ENCODE measurements at regions not wholly inside any gene's neighbourhood (a gene's known extent, or its start where the extent isn't known, plus 50 kb on each side); places are given as distances from the start of the nearest gene placed in this dataset.
"Not testable (repeated sequence)": the region's sequence is repeated elsewhere in the genome, so short reads cannot be mapped to it uniquely, and the experiment has no call there.

DNA sequence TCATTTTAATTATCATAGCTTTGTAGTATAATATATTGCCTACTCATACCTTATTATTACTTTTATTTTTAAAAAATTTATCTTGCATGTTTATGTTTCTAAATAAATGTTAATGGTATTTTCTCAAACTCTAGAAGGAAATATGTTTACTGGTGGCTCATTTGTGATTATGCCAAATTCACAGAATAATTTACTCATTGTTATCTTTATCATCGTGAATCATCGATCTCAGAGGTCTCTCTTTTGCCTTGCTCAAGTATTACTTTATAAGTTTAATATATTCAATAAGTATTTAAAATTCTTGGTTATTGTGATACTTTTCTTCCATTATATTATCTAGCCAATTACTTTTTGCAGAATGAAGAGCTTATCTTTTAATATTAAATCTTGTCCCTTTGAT, 836.7 kb upstream of the ADAMTS5 start:
- no peak for DNase-seq

DNA sequence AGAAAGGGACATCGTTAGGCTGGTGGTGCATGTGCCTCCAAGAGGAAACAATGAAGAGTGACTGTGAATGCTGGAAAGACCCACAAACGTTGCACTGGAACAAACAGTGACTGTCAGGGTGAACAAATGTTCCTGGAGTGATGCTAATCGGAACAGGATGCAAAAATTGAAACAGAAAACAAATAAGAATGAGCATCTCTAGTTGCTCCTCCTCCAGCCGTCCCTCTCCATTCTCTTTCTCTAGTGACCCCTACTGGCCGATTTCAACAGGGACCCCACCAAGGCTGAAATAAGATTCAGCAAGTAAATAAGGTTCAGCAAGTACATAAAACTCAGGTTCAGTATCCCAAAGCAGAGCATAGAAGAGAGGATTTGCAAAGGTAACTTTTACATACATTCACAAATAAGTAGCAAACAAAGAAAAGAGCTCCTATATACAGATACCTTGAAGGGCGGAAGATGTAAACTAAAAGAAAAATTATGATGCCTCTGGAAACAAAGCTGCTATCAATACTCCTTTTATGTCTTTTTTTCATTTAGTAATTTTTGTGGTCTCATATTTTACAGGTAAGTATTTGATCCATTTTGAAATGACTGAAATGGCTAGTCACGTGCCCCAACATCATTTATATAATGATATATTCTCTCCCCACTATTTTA, 836.1 kb upstream of the ADAMTS5 start:
- DNase-seq: peak in 1 of 5 donors; percentile 7

DNA sequence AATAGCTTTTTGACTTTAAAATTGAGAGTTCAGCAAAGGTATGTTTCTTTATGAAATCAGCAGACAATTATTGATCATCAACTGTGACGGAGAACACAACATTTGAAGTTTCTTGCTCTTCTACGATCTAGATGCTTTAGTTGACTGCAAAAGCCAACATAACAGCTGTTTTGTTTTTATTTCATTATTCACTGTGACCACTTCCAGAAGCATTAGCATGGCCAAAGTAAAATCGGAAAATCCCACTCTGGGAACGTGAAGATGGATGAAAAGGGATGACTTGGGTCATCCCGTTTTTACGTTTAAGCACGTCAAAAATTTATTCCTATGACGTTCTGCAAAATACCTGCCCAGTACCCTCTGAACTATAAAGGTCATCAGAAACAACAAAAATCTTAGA, 833.0 kb upstream of the ADAMTS5 start:
- DNase-seq: no peak

DNA sequence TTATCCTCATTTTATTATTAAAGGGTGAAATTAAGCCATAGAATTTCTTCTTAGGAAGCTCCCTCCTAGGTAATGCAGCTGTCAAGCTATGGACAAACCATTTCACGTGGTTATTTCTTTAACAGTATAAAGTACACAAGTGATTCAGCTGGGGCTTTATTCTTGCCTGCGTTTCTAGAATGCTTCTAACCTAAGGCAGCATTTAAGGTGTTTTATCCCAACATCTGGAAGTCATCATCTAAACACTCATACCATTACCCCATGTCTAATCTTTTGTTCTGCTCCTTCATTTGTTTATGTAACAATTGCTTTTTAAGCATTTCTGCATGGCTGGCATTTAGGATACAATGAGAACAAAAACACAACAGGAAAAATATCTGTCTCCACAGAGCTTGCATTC, 829.2 kb upstream of the ADAMTS5 start:
- DNase-seq: no peak

DNA sequence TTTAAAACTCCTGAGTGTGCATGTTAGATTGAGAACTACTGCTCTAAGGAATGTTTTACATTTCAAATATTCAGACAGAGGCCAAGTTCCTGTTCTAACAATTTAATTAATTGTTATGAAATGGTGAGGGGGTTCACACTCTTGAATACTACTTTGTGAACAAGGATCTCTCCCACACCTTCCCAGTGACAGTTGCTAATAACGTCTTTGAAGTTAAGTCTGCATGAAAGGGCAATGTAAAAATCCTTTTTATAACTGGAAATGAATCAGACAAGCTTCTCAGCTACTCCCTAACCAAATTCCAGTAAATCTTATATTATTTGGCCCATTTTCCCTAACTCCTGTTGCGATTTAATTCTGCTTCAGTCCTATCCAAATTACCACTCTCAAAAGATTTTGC, 828.5 kb upstream of the ADAMTS5 start:
- DNase-seq: no peak

DNA sequence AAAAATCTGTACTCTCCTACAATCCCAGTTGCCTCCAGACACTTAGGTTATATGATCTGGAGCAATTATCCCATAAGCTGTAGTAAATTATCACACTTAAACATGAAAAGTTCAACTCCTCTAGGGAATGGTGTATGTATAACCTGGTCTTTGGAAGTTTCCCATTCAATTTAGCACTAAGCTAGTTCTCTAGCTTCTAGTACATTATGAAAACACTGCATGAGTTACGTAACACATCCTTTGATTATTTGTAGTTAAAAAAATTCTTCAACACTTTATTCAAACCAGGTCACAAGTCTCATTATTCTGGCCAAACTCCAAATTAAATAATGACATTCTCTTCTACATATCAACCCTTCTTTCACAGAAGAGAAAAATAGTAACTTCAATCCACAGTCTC, 827.0 kb upstream of the ADAMTS5 start:
- no peak for DNase-seq

DNA sequence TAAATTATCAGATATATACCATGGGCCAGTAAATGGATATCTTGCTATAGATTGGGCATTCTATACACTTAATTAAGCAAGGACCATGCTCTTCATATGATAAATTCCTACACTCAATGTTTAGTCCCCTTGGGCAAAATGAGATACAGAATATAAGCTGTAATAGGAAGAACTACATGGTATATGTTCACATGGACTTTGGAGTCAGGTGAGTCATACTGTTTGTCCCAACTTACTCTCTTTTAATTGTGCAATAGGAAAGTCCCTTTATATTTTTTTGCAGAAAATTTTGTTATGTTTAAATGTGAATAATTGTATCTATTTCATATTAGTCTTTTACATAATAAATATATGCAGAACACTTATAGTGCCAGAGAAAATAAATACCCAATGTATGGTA, 820.2 kb upstream of the ADAMTS5 start:
- DNase-seq: no peak

DNA sequence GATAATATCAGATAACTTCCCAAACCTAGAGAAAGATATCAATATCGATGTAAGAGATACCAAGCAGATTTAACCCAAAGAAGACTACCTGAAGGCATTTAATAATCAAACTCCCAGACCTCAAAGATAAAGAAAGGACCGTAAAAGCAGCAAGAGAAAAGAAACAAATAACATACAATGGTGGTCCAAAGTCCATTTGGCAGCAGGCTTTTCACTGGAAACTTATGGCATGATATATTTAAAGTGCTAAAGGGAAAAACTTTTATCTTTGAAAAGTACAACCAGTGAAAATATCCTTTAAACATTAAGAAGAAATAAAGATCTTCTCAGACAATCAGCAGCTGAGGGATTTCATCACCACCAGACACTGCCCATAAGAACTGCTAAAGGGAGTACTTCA, 812.7 kb upstream of the ADAMTS5 start:
- no peak for DNase-seq

DNA sequence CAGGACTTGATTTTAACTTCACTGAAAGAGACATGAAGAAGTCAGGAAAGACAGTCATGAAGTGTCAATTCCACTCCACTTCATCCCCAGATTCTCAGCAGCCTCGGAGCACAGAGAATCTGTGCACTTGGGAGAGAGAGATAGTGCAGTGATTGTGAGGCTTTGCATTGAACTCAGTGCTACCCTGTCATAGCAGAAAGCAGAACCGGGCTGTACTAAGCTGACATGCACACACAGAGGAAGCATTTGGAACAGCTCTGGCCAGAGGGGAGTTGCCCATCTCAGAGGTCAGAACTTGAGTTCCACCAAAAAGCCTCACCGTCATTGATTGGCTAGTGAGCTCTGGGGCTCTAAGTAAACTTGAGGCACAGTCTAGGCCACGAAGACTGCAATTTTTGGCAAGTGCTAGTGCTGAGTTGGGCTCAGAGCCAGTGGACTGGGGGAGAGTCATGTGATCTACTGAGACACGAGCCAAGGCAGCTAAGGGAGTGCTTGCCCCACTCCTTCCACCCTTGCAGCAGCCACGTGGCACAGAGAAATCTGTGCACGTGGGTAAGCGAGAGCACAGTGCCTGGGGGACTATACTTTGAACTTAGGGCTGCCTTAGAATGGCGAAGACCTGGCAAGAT, 810.2 kb upstream of the ADAMTS5 start:
- no peak for DNase-seq

DNA sequence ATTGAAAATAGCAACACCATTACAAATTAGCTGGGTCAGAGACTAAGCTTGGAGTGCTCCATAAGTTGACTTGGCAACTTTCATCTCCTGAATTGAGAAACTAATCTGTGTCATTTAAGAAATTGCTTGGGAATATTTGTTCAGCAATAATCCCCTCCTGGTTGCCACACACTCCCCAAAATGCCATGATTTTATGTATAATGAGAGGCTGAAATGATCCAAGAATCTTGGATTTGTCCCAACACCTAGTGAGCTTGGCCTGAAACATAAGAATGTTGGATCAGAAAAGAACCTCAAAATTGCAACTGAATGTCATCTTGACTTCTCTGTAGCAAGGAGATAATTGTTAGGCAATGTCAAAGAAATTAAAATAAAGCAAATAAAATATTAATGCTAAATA, 805.9 kb upstream of the ADAMTS5 start:
- no peak for DNase-seq

DNA sequence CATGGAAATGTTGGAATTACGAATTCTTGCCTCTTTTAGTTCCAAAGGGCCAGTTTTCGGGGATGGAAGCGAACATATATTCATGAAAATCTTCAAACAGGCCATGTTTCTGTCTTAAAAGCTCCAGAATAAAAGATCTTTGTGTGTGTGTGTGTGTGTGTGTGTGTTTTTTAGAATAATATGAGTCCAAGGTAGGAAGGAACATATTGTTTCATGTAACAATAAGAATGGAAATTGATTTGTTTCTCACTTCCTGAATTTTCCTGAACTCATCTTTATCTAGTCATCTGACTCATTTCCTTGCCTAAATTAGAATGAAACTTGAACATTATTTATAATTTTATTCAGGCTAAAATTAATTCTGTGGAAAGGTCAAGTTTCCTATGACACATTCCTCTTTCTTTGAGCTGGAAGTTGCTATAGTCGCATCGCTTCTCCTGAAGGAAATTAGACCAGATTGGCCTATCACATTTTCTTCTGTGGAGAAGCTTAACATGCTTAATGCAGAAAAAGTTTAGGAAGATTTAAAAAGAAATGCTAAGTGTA, 805.1 kb upstream of the ADAMTS5 start:
- no peak for DNase-seq

DNA sequence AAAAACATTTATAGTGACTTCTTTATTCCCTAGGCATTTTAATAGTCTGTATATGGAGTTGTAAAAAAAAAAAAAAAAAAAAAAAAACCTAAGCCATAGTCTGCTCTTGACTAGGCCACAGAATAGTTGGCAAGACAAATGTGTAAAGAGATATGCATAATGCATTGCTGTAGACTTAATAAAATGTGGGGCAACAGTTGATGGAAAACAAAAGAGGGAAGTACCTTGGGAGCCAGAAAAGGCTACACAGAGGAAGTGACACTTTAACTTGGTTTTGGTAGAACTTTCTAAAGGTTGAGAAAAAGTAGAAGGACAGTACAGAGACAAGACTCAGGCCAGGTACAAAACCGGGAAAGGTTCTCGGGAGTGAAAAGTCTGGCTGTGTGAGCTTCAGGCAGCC, 802.9 kb upstream of the ADAMTS5 start:
- DNase-seq: no peak

DNA sequence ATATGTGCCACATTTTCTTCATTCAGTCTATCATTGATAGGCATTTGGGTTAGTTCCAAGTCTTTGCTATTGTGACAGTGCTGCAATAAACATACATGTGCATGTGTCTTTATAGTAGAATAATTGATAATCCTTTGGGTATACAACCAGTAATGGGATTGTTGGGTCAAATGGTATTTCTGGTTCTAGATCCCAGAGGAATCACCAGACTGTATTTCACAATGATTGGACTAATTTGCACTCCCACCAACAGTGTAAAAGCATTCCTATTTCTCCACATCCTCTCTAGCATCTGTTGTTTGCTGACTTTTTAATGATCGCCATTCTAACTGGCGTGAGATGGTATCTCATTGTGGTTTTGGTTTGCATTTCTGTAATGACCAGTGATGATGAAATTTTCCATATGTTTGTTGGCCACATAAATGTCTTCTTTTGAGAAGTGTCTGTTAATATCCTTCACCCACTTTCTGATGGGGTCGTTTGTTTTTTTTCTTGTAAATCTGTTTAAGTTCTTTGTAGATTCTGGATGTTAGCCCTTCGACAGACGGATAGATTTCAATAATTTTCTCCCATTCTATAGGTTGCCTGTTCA, 801.3 kb upstream of the ADAMTS5 start:
- DNase-seq: not testable (repeated sequence)

DNA sequence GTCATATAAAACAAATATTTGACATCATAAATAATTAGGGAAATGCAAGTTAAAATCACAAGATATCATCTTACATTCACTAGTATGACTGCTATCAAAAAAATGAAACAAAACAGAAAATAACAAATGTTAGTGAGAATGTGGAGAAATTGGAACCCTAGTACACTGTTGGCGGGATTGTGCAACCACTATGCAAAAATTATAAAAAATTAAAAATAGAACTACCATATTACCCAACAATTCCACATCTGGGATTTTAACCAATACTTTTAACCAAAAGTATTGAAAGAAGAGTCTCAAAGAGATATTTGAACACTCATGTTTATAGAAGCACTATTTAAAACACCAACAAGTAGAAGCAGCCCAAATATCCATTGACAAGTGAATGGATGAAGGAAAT, 797.2 kb upstream of the ADAMTS5 start:
- DNase-seq: no peak

DNA sequence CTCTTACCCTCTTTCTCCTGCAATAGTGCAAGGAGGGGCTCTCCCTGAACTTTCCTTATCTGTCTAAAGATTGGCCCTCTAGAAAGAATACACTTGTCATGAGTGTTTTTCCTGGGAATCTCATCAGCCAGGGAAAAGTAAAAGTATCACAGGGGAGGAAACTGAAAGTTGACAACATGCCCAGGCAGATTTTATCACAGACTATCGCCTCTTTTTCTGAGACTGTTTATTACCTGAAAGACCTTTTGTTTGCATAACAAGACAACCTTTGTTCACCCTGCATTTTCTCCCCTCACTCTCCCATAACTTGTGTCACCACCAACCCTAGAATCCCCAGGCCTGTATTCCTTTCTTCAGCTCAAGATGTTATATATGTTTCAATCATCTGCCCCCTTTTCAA, 794.7 kb upstream of the ADAMTS5 start:
- no peak for DNase-seq

DNA sequence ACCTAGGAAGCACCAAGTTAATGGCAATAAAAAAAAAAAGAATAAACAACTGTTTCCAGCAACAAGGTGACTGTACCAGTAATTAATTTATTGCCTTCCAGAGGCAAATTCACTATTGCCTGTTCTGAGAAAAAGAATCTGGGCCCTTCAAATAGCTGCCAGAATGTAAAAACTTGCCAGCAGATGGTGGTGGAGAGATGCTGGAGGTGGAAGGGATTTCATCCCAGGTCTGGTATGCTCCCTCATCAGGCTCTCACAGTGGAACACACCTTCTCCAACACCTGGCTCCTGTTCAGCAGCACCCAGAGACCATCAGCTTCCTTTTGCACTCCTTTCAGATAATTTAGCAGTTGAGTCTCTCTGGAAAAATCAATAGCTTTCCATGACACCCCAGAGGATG, 792.9 kb upstream of the ADAMTS5 start:
- no peak for DNase-seq

DNA sequence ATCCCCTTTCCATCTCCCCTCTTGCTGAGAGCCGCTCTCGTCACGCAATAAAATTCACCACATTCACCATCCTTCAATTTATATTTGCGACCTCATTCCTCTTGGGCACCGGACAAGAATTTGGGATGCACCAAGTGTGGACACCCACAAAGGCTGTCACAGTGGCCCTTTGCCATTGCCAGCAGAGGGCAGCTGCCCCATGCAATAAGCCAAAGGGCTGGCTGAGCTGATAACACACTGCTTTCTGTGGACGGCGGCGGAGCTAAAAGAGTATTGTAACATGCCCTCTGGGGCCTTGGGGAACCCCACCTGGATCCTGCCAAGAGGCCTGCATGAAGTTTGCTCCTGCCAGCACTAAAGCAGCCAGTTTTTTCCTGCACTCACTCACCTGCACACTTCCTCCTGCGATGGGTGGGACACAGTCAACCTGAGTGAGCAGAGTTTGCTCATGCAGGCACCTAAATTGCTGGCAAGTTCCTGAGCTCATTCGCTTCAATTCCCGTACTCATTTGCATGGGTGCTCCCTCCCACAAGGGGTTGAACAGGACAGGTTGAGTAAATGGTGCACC, 792.3 kb upstream of the ADAMTS5 start:
- no peak for DNase-seq

DNA sequence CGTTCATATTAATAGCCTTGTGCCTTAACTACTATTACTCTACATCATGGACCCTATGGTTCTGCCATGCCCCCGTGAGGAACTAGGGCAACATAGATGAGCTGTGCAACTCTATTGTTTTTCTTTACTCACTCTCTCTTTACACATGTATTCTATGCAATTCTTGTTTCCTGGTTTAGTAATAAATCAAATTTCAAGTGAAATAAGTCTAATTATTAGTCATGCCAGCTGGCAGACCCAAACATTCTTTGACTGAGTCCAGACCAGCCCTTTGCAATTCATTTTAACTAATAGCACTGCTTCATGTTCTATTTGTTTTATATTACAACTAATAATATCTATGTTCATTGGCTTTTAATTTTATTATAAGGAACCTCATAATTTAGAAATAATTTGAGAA, 789.3 kb upstream of the ADAMTS5 start:
- DNase-seq: no peak

DNA sequence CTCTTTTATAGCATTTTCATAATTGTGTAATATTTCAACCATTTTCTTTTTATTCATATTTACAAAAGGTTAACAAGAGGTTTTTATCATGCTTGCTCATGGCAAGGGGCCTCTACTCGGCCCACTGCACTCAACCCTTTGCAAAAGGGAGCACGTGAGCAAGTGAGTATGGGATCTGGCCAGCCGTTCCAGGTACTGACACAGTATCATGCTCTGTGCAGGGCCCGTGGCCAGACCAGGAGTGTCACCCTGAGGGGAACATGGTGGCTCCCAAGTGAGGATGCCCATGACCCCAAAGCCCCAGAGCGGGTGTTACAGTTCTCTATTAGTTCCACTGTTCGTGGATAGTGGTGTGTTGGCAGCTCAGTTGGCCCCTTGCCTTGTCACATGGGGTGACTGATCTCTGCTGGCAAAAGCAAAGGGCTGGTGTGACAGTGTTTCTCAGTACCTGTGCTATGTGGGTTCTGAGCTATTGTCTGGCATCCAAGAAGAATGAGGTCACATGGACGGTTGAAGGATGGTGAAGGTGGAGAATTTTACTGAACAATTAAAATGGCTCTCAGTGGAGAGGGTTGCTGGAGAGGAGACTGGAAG, 777.2 kb upstream of the ADAMTS5 start:
- DNase-seq: no peak

DNA sequence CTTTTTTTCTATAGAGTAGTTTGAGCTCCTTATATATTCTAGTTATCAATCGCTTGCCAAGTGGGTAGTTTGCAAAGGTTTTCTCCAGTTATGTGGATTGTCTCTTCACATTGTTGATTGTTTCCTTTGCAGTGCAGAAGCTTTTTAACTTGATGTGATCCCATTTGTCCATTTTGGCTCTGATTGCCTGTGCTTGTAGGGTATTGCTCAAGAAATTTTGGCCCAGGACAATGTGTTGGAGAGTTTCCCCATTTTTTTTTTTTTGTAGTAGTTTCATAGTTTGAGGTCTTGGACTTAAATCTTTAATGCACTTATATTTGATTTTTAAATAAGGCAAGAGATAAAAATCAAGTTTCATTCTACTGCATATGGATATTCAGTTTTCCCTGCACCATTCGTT, 774.8 kb upstream of the ADAMTS5 start:
- no peak for DNase-seq

DNA sequence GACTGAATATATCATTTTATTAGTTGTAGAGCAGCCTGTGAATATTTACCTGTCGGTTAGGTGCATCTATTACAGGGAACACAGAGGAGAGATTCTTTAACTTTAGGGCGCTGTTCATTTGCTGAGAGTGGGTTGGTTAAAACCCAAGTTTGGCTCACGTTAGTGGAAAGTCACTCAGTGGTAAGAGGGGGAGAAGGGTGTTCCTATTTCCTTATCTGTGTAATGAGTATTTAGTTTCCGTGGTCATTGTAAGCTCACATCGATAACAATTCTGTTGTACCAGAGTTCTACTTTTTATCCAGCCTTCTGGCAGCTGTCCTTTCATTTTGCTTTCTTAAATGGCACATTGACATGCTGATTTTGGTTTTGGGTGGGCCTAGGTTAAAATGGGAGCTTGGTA, 773.2 kb upstream of the ADAMTS5 start:
- DNase-seq: no peak

DNA sequence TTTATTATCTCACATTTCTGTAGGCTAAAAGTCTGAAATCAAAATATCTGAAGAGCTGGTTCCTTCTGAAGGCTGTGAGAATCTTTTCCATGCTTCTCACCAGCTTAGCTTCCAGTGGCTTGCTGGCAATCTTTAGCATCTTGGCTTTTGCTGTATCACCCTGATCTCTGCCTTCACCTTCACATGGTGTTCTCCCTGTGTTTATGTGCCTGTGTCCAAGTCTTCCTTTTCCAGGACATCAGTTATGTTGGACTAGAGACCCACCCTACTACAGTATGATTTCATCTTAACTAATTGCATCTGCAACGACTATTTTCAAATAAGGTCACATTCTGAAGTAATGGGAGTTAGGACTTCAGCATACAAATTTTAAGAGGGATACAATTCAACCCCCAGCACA, 772.3 kb upstream of the ADAMTS5 start:
- DNase-seq: no peak

DNA sequence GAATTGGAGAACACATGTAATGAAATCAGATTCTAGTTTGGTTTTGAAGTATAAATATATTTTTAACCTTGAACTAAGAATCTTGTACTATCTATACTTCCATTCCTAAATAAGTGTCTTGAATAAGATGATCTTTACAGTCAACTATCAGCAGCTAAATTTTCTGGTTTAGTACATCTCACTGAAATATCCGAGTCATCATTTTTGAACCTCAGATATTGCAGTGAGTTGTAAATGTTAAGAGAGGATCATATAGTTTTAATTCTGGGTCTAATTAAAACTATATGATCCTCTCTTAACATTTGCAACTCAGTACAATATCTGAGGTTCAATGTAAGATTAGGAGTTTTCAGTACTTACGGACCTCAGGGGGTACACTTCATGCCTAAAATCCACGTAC, 768.8 kb upstream of the ADAMTS5 start:
- DNase-seq: no peak

DNA sequence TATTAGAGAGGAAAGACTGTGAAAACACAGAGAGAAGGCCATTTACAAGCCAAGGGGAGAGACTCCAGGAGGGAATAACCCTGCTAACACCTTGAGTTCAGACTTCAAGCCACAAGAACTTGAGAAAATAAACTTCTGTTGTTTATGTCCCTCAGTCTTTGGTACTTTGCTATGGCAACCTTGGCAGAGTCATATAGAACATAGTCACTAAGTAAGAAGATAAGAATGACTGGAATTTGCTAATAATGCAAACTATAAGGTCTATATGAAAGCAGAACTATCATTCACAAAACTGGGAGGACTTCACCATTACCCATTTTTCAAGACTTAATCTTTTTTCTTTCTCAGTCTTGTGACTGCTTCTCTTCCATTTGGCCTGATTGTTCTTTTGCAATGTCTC, 767.3 kb upstream of the ADAMTS5 start:
- no peak for DNase-seq

Data from T-helper 1 cell (primary cell).